Activated CD4-positive, CD25-positive, alpha-beta regulatory T cell treated with anti-CD3 and anti-CD28 coated beads, Interleukin-2, amount 50 U/mL, for 72 hours (primary cell): ENCODE measurements at regions not wholly inside any gene's neighbourhood (a gene's known extent, or its start where the extent isn't known, plus 50 kb on each side); places are given as distances from the start of the nearest gene placed in this dataset.

Experiments used
- DNase-seq: peaks from one replicate; pipeline ENCODE4 v3.0.0; 2021

DNA sequence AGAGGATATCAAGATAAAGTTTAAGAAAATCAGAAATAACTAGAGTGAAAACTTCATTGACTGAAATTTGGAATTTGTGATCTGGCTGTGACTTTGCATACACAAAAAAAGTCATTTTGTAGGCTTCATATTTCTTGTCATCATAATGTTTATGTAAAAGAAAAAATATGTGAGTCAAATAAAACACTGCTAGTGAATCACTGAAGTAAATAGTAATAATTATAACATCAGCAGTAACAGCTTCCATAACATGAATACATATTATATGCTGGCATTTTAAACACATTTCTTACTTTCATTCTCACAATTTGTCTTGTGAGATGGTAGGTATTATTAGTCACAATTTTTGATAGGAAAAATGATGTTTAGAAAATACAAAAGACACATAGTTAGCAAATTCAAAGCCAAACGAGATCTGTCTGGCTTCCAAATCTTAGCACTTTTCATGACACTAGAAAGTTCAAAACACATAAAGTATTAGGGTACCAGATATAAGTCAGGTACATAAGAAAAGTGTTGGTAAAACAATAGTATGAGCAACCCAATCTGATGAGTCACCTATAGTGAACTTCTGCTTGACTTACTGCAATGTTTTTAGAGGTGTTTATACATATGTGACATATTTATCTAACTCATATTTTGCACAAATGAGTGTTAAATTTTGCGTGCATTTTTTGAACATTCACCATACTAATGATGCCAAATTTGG, 241.0 kb upstream of the SNX7 start:
- DNase-seq, result no peak

DNA sequence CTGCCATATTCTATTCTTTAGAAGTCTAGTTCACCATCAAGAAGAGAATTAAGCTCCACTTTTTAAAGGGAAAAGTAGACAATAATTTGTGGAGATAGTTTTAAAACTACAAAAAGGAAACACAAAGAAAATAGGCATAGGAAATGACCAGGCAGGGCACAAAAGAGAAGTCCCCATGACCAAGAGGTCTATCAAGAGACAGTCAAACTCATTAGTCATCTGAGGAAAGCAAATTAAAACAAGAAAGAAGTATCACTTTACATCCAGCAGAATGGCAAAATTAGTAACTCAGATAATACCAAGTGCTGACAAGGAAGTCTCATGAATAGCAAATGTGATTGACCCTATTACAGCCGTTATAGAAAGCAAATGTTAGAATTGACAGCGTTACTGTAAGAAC, 243.7 kb upstream of the SNX7 start:
- no peak for DNase-seq

DNA sequence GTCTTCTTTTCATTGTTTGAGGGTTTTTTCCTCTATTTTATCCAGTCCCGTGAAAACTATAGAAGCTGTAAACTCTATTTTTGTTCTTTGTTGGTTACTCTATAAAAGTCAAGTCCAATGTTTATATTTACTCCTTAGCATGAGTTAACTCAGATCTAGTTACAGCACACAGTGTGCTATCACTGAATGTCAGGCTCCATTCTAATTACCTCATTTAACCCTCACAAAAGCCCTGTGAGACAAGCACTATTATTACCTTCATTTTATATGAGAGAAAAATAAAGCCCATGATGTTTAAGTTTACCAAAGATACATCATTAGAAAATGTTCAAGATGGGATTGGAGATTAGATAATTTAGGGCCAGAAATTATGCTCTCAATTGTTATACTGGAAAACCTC, 251.4 kb upstream of the SNX7 start:
- no peak for DNase-seq

DNA sequence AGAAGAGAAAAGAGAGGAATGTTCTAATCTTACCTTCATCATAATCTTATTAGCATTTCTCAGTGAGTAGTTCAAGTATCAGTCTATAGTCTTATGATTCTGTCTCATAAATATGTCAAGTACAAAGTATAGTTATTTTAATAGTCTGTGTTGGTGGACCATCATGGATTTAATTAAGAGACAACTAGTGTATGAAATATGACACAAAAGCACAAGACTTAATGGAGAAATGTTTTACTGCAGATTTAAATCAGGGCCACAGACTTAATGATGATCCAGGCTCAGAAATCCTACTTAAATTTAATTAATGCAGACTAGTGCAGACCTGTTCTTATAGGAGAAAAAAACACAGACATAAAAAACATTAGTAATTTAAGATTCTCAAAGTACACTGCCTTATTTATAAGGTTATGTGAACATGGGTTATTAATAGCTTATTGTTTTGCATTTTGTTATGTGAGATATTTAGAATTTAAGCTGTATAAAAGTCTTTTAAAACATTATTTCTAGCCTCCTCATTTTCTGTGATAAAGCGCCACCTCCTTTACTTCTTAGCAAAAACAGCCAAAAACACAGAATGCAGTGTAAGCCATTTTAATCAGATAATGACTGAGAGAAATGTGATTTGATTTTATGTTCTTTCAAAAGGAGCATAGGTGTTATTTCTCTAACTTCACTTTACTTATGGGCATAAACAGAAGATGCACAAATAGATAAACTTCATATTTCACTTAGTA, 255.0 kb upstream of the SNX7 start:
- DNase-seq, result no peak

DNA sequence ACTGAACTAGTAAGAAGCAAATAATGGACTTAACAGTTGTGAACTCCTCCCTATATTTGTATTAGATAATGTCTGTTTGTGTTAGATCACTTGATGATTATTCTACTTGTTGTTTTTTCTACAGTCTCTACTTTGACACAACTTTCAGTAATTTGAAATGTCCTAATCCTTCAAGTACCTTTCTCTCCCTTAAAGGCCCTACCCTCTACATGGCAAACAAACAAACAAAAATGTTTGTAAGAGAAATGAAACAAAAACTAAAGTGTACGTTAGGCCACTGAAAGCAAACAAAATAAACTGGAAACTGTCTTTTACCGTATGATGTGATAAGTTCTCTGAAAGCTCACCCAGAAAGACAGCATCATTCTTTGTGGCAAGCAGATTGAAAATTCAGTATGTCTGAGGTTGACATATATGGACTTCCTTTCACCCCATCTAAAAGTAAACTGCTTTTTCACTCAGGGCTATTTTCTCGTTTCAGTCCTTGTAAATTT, 255.9 kb upstream of the SNX7 start:
- no peak for DNase-seq

DNA sequence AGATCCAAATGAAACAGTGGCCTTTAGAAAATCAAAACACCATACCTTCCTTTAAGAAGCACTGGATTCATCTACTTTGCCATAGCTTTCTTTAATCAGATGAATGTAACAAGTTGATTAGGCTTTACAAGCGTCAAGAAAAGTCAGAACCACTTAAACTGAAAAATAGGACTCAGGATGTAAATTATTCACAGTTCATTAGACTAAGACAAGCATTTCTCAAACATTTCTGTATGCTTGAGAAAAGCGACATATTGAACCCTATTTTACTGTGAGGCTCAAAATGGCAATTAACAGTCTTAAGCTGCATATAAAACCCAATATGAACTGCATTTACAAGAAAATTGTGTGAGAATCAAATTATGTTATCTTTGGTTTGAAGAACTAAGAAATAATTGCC, 256.7 kb upstream of the SNX7 start:
- DNase-seq, result no peak

DNA sequence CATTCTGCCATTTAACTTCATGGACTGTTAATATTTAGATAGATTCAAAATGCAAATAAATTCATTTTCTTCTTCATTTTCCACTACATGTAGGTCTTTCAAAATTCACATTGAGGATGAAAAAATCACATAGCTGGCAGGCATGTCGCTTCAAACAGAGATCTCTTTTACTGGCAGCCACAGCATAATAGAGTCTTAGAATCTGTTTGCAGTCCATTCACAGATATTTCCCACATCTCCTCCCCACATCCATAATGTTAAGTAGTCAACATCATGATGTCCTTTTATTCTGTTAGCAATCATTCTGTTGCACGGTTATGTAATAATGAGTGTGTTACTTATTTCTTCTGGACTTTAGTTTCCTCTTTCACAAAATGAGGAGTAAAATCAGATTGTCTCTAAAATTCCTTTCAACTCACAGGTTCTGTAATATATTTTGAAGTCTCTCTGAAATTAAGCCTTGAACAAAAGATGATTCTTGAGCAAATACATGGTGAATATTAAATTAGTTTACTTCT, 257.5 kb upstream of the SNX7 start:
- DNase-seq, result no peak

DNA sequence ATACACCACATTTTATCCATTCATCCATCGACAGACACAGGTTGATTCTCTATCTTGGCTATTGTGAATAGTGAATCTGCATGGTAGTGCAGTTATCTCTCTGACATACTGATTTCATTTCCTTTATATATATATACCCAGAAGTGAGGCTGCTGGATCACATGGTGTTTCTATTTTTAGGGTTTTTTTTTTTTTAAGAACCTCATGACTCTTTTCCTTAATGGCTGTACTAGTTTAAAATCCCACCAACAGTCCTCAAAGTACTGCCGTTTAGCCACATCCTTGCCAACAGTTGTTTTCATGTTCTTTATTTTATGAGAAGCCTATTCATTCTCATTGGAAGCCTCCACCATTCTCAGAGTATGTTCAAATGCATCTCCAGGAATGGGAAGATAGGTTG, 258.7 kb upstream of the SNX7 start:
- no peak for DNase-seq

DNA sequence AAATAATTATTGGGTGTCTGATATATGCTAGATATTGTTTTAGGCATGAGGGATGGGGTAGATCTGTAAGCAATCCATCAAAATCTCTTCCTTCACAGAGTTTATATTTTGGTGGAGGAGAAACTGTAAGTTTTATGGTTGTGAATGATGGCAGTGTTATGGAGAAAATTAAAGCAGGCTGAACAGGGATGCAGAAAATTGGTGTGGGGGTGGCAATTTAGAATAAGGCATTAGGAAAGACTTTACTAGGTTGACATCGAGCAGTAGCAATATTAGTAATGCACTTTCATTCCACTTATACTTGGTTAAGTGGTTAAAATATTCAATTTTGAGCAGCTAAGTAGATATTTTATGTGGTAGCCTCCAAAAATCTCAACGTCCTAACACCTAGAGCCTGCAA, 261.1 kb upstream of the SNX7 start:
- no peak for DNase-seq

DNA sequence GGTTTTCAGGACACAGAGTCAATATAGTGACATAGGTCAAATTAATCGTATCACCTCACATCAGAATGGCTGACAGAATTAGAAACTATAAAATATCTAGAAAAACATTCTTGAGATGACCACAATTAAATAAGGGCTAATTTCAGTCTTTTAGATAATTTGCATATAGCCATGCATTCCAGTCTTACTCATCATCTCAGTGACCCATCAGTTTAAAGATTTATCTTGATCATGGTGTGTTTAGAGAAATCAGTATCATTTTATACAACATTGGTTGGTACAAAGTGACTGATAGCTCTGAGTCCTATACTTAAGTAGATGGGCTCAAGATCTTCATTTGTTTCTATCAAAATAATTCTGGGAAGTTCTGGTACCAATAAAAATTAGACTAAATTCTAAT, 262.3 kb upstream of the SNX7 start:
- no peak for DNase-seq

DNA sequence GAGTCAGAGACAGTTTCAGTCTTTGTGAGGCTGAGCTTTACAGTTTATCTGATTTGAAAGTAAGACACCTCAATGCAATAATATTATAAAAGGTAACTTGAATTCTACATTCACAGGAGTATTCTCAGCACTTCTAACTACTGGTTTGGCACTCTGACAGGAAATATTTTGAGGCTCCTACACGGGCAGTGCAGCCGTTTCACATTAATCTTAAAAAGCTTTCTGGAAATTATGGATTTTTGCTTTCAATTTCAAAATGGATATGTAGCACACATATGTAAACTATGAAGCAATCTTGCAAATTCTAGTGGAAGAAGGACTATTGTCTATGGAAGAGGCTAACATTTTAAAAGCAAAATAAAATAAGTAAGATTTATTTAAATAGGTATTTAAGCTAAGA, 262.9 kb upstream of the SNX7 start:
- no peak for DNase-seq

DNA sequence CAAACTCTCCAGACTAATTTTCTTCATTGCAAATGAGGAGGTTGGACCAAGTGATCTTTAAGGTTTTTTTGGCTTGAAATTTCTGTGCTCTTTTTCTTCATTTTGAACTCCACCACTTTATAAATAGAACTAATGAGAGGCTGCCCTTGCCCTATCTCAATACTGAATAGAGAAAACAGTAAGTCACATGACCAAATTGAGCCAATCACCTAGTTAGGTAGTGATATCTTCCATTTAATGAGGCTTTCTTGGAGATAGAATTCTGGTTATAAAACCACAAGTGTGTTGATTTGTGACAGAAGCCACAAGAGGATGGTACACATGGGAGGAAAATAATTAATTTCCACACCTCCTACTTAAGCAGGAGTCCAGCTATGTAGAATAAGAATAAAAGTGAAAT, 263.4 kb upstream of the SNX7 start:
- no peak for DNase-seq

DNA sequence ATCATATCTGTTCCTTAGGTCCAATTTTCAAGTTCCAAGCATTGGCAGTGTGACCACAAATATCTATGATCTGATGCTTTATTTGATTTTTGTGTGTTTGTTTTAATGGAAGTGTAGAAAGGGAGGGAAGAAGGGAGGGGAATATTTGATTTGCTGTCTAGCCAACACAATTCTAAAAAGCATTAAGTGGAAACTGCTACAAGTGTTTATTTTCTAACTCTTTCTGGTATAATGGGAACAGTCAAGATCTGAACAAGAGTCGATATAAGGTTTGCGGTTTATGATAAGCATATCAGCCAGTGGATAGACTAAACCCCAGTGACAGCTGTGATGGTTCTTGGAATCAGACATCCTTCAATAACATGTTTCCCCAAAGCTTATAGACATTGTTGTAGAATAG, 267.8 kb upstream of the SNX7 start:
- DNase-seq, result no peak

DNA sequence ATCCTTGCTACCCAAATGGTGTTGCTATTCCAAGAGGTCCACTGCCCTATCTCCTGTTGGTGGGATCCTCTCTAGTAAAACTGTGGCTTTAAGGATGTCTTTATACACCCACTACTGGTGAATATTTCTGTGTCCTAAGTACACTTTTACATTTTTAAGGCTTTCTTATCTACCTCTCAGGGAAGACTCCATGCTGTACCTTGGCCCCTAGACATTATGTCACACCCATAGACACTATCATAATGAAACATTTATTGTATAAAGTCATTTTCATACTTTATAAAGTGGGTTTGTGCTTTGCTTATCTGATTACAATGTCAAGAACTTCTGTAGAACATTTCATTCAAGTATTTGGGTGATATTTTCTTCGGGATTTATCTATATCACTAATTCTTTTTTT, 270.3 kb upstream of the SNX7 start:
- DNase-seq, result no peak

DNA sequence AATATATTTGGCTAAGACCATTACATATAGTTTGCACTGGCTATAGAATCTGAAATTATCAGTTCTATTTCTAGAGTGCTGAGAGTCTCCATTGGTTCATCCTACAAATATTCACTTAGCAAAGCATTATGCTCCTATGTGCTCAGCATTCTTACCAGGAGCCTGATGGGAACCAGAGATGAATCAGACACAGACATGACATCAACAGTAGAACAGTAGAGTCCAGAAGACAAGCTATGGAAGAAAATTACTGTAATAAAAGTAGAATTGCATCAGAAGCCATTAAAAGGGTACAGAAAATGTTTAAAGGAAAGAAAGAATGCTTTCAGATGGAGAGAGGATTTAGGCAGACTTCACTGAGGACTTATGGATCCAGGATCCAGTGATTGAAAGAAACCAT, 271.7 kb upstream of the SNX7 start:
- no peak for DNase-seq

DNA sequence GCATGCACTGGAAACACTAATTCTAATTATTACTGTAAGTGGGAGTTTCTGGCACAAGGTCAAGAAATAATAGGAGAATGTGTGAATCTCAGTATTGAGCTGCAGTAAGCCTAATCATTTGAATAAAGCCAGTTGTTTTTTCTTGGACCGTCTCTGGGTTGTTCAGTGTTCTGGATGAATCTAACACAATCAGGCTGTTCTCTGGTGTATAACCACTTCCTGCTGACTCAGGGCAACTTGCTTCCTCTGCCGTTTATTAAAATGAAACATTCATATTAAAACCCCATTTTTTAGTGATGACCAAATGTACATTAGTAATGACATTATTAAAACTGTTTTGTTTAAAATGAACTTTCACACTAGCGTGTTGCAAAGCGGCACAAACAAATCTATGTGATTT, 273.1 kb upstream of the SNX7 start:
- DNase-seq, result no peak

DNA sequence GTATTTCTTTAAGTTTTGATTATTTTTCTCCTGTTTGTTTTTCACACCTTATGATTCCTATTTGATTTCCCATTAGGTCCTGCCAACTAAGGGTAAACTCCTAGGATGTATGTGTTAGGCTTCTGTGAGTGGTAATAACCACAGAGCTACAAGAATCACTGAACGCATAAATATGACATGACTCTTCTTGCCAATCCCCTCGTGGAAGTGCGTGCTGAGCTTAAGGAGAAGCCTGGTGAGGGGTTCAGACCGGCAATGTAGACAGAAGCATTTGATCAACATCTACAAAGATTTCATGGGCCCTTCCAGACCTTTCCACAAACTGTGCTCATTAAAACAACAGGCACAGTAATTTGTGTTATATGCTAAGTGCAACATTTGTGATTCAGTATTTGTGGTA, 273.8 kb upstream of the SNX7 start:
- DNase-seq, result no peak

DNA sequence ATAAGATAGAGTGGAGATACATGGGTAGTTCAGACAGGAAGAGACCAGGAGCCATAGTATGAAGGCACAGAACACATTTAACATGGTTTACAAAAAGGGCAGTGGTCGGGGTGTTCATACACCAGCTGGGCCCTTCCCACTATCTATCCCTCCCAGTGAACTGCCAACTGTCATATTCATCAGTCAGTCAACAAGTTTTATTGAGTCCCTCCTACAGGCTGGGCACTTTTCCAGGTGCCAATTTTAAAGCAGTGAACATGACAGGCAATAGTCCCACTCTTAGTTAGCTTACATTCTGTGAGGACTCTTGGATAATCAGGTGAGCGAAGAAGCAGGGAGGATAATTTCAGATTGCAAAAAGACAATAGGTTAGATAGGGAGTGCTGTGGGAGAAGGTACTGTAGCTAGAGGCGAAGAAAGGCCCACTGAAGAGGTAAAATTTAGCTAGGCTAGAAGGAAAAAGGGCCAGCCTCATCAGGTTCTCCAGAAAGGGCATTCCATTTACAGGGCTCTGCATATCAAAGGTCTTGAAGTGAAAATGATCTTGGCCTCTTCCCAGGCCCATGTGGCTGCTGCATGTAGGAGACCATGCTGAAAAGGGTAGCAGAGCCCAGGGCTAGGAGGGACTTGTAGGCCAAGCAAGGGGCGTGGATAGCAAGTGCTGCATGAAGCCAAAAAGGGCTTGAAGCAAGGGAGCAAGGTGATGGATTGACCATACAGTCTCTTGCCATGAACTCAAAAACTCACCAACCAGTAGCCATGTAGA, 274.7 kb upstream of the SNX7 start:
- DNase-seq, result no peak

DNA sequence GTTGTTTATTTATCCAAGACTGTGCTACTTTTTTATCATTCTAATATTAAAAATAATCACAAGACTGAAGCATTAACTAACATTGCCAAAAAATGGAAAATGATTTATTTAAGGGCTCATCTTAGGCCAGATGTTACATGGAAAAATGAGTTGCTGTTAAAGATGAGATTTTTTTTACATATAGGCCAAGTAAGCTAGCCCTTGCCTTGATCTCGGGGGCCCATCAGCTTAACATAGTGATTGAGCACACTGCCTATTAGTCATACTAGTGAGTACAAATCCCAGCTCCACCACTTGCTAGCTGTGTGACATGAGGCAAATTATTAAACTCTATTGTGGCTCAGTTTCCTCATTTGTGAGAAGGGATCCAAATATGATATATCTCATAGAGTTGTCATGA, 275.9 kb upstream of the SNX7 start:
- DNase-seq, result no peak

DNA sequence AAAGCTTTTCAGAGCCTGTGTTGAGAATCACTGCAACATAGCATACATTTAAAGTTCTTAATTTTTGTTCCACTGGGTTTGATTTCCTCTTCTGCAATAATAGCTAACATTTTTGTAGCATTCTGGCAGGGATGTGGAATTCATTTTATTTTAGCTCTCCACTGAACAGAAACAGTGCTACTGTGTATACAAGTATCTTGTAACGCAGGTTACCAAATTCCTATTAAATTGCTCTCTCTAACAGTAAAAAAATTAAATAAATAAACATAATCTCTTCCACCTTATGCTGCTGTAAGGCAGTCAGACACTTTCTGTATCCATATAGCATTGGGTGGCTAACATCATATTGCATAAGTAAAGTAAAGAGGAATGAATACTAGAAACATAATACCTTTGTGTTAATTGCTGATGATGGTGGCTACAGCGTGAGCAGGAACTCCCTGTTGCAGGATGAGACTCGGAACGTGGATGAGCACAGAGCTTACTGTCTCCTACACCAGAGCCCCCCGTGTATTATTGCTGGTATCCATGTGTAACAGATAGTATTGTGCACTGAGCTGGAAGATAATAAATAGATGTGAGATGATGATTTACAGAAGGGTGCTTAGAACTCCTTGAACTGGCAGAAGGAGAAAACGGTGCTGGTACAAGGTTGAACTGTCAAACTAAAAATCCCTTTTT, 276.9 kb upstream of the SNX7 start:
- no peak for DNase-seq

DNA sequence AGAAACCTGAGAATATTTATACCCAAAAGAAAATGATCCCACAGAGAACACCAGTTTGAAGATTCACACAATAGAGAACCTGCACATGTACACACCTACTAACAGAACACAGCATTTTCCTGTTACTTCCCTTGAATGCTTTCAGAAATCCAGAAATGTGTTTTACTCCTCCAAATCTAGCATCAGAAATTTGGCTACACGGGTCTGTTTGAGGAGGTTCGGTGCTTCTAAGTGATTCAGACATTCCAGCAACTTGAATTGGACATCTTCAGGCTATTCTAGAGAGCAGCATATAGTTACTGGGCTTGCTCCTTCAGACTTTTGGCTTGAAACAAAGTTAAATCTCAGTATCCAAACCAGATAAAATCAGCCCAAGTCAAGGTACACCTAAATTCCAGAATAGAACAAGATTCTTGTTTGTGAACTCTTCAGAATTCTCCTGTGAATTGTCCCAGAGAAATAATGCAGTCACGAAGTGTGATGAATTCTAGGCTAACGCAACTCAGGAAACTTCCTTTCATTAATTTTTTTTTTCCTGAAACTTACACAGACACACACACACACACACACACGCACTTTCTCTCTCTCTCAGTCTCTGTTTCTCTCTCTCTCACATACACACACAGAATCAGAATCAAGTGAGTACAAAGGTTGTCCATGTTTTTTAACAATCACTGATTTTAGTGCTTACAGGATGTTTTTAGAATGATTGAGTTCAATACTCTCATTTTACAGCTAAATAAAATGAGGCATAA, 278.4 kb upstream of the SNX7 start:
- no peak for DNase-seq

DNA sequence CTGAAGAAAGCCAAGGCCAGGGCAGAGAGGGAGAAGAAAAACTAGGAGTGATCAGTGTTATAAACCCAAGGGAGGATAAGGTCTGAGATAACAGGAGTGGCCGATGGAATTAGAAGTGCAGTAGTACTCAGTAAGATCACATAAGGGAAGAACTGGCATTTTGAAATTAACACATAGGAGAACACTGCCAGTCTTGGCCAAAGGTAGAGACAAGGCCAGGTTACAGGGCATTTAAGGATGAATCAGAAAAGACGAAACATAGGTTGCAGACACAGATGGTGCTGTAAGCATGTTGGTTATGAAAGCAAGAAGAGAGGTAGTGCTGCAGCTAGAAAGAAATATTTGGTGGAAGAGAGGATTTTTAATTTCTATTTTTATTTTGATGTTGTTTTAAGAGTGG, 278.9 kb upstream of the SNX7 start:
- DNase-seq, result no peak
